OCI-LY1 (cell line): ENCODE measurements at regions not wholly inside any gene's neighbourhood (a gene's known extent, or its start where the extent isn't known, plus 50 kb on each side); places are given as distances from the start of the nearest gene placed in this dataset.

Experiments used
- H2AFZ ChIP-seq: fragments of 200-600 bp; sonication (generic), shearing (Covaris generic); 2 replicates; pipeline ENCODE4 v1.6.0; 2014; ENCODE audit warnings: antibody characterized with exemption, mild to moderate bottlenecking, low read length
- H3F3A ChIP-seq: fragments of 200-600 bp; sonication (generic), shearing (Covaris generic); 2 replicates; pipeline ENCODE4 v1.6.0; 2014; ENCODE audit warnings: mild to moderate bottlenecking, antibody characterized with exemption, low read length, moderate library complexity; ENCODE audit not compliant: insufficient read depth
- H3K27ac ChIP-seq: fragments of 200-600 bp; sonication (generic); 2 replicates; pipeline ENCODE4 v1.5.1; 2014; ENCODE audit warnings: low read length, mixed run types, mild to moderate bottlenecking, low read depth; ENCODE audit not compliant: poor library complexity, severe bottlenecking
- H3K27me3 ChIP-seq: fragments of 200-600 bp; sonication (generic); 2 replicates; pipeline ENCODE4 v1.6.0; 2014; ENCODE audit warnings: antibody characterized with exemption, mild to moderate bottlenecking, low read length, moderate library complexity; ENCODE audit not compliant: insufficient read depth
- H3K36me3 ChIP-seq: fragments of 200-600 bp; sonication (generic); 2 replicates; pipeline ENCODE4 v1.6.1; 2014; ENCODE audit warnings: mild to moderate bottlenecking, antibody characterized with exemption, low read length, moderate library complexity, mixed read lengths; ENCODE audit not compliant: insufficient read depth
- H3K4me1 ChIP-seq: fragments of 200-600 bp; sonication (generic); 2 replicates; pipeline ENCODE4 v1.5.1; 2014; ENCODE audit warnings: mild to moderate bottlenecking, low read length, moderate library complexity; ENCODE audit not compliant: insufficient read depth, severe bottlenecking
- H3K4me2 ChIP-seq: fragments of 200-600 bp; sonication (generic), shearing (Covaris generic); 2 replicates; pipeline ENCODE4 v1.6.1; 2014; ENCODE audit warnings: low read length
- H3K4me3 ChIP-seq: fragments of 200-600 bp; sonication (generic); 2 replicates; pipeline ENCODE4 v1.5.1; 2014; ENCODE audit warnings: low read length, low read depth, mild to moderate bottlenecking, mixed read lengths; ENCODE audit not compliant: poor library complexity, severe bottlenecking
- H3K79me2 ChIP-seq: fragments of 200-600 bp; shearing (Covaris generic); 2 replicates; pipeline ENCODE4 v1.6.1; 2016; ENCODE audit warnings: mixed run types, low read length, mixed read lengths; ENCODE audit not compliant: insufficient read depth
- H3K9ac ChIP-seq: fragments of 200-600 bp; sonication (generic), shearing (Covaris generic); 2 replicates; pipeline ENCODE4 v1.6.1; 2014; ENCODE audit warnings: mild to moderate bottlenecking, low read length, mixed read lengths
- H3K9me2 ChIP-seq: fragments of 200-600 bp; sonication (generic), shearing (Covaris generic); 2 replicates; pipeline ENCODE4 v1.6.1; 2014; ENCODE audit warnings: low read depth, mild to moderate bottlenecking, low read length, mixed read lengths
- H3K9me3 ChIP-seq: fragments of 200-600 bp; shearing (Covaris generic); 2 replicates; pipeline ENCODE4 v1.6.1; 2014; ENCODE audit warnings: low read length, mixed read lengths
- H4K20me1 ChIP-seq: fragments of 200-600 bp; sonication (generic), shearing (Covaris generic); 2 replicates; pipeline ENCODE4 v1.6.0; 2016; ENCODE audit warnings: mild to moderate bottlenecking, low read length; ENCODE audit not compliant: insufficient read depth
- CTCF ChIP-seq: fragments of 200-600 bp; sonication (generic), shearing (Covaris generic); IDR thresholded peaks from 2 replicates; pipeline ENCODE4 v1.5.1; 2017; ENCODE audit warnings: mild to moderate bottlenecking, antibody characterized with exemption, low read length, moderate library complexity, mixed read lengths
- EZH2 ChIP-seq: fragments of 200-600 bp; sonication (generic), shearing (Covaris generic); IDR thresholded peaks from 2 replicates; pipeline ENCODE4 v1.8.0; 2017; ENCODE audit warnings: borderline replicate concordance, mixed run types, mild to moderate bottlenecking, antibody characterized with exemption, low read length, moderate library complexity, mixed read lengths

- peaks cover 20% of the 10 kb centered on the region for H3K4me1 ChIP-seq
- H3K79me2 ChIP-seq = no peaks in the 10 kb centered on the region
- no peak overlapping the region for H3K9ac ChIP-seq
Measured at GRCh38 chr15:85960381-85960780, 119.3 kb upstream of the AGBL1 start.

GRCh38 chr15:85961821-85962220 is 117.8 kb upstream of the AGBL1 start:
- H3K9me2 ChIP-seq = no peaks in the 10 kb centered on the region
- no peak overlapping the region for H3K27ac ChIP-seq
- H3K9ac ChIP-seq = no peak overlapping the region
- H3K4me2 ChIP-seq = no peak overlapping the region
- H3K9me3 ChIP-seq = no peaks in the 10 kb centered on the region
- H2AFZ ChIP-seq = no peak overlapping the region
- H3K27me3 ChIP-seq = no peaks in the 10 kb centered on the region
- H3K4me1 ChIP-seq = peaks cover 5% of the 10 kb centered on the region
- H3F3A ChIP-seq = no peaks in the 10 kb centered on the region
- H3K4me3 ChIP-seq = no peak overlapping the region
- no peaks in the 10 kb centered on the region for H4K20me1 ChIP-seq
- no peak for TF ChIP-seq EZH2
- no peak for TF ChIP-seq CTCF
- H3K36me3 ChIP-seq = no peaks in the 10 kb centered on the region
- no peaks in the 10 kb centered on the region for H3K79me2 ChIP-seq

More at GRCh38 chr15:85960381-85960780, 119.3 kb upstream of the AGBL1 start:
- H3K27me3 ChIP-seq = no peaks in the 10 kb centered on the region
- TF ChIP-seq CTCF (no peak), EZH2 (no peak)
- no peak overlapping the region for H3K27ac ChIP-seq
- peaks cover 6% of the 10 kb centered on the region; the same call in 1 of the 2 replicates for H3K36me3 ChIP-seq
- 0 out of 2 replicates have a peak, but pooled peaks cover 7% of the 10 kb centered on the region for H3K9me3 ChIP-seq
- no peaks in the 10 kb centered on the region for H3F3A ChIP-seq
- H3K4me2 ChIP-seq = no peak overlapping the region
- no peak overlapping the region for H3K4me3 ChIP-seq
- no peaks in the 10 kb centered on the region for H4K20me1 ChIP-seq
- no peaks in the 10 kb centered on the region for H3K9me2 ChIP-seq
- H2AFZ ChIP-seq = no peak overlapping the region

GRCh38 chr15:85963262-85963760 is 116.4 kb upstream of the AGBL1 start:
- H3K4me1 ChIP-seq = no peaks in the 10 kb centered on the region
- no peaks in the 10 kb centered on the region for H3K79me2 ChIP-seq
- no peak overlapping the region for H2AFZ ChIP-seq
- H3K36me3 ChIP-seq = no peaks in the 10 kb centered on the region
- H3K9me2 ChIP-seq = no peaks in the 10 kb centered on the region
- no peaks in the 10 kb centered on the region for H3K9me3 ChIP-seq
- no peaks in the 10 kb centered on the region for H3K27me3 ChIP-seq
- H3K4me3 ChIP-seq = no peak overlapping the region
- H4K20me1 ChIP-seq = no peaks in the 10 kb centered on the region
- H3K27ac ChIP-seq = no peak overlapping the region
- TF ChIP-seq CTCF (no peak), EZH2 (no peak)
- H3K9ac ChIP-seq = no peak overlapping the region
- H3F3A ChIP-seq = no peaks in the 10 kb centered on the region
- H3K4me2 ChIP-seq = no peak overlapping the region
